IMR-90 (cell line): ENCODE measurements at regions not wholly inside any gene's neighbourhood (a gene's known extent, or its start where the extent isn't known, plus 50 kb on each side); places are given as distances from the start of the nearest gene placed in this dataset.
"Not testable (repeated sequence)": the region's sequence is repeated elsewhere in the genome, so short reads cannot be mapped to it uniquely, and the experiment has no call there.

ENCODE experiments used
- ATAC-seq: fragments of 200-7000 bp; cut with Tn5 transposase; 2 replicates; pipeline ENCODE4 v1.9.1; 2020; ENCODE audit warnings: low read depth, mild to moderate bottlenecking, moderate library complexity
- BruUV-seq: library from RNA; stranded (reverse); fragments of 400-500 nt; replicated peaks from 2 replicates; lab custom pipeline; 2021; lab: Mats Ljungman, UMichigan
- CTCF ChIA-PET: fragments of 300-600 bp; formaldehyde crosslinking; extraction: SDS; loops from one replicate; lab custom pipeline; 2021; ENCODE audit warnings: antibody characterized with exemption; lab: Yijun Ruan, JAX
- POLR2A ChIA-PET: fragments of 300-600 bp; sonication (Branson Sonifier 250); formaldehyde crosslinking; loops from one replicate; lab custom pipeline; 2022; ENCODE audit warnings: antibody characterized with exemption; ENCODE audit not compliant: unreplicated experiment; lab: Charles Lee
- DNase-seq: peaks from one replicate; pipeline ENCODE4 v3.0.0; 2013
- H2AFZ ChIP-seq: replicated peaks from 2 replicates; pipeline ENCODE3; 2013; ENCODE audit warnings: low read length, mild to moderate bottlenecking; ENCODE audit not compliant: poor library complexity
- H2AK5ac ChIP-seq: 2 replicates; pipeline ENCODE4 v1.6.1; 2013; ENCODE audit warnings: low read depth, low read length, inconsistent platforms
- H2AK9ac ChIP-seq: replicated peaks from 2 replicates; pipeline ENCODE3; 2013; ENCODE audit warnings: mild to moderate bottlenecking, low read depth, low read length, moderate library complexity; ENCODE audit not compliant: poor library complexity
- H2BK120ac ChIP-seq: 2 replicates; pipeline ENCODE4 v1.6.1; 2013; ENCODE audit warnings: low read depth, low read length, inconsistent platforms
- H2BK15ac ChIP-seq: 3 replicates; pipeline ENCODE4 v1.6.1; 2013; ENCODE audit warnings: low read depth, low read length, inconsistent platforms
- H2BK20ac ChIP-seq: 2 replicates; pipeline ENCODE4 v1.6.1; 2013; ENCODE audit warnings: low read depth, mild to moderate bottlenecking, inconsistent platforms, low read length, moderate library complexity
- H2BK5ac ChIP-seq: 2 replicates; pipeline ENCODE4 v1.6.1; 2013; ENCODE audit warnings: mild to moderate bottlenecking, low read depth, low read length, inconsistent platforms; ENCODE audit not compliant: poor library complexity, severe bottlenecking
- H3K14ac ChIP-seq: replicated peaks from 2 replicates; pipeline ENCODE4 v1.6.1; 2013; ENCODE audit warnings: low read depth, low read length, inconsistent platforms
- H3K18ac ChIP-seq: 2 replicates; pipeline ENCODE4 v1.6.1; 2013; ENCODE audit warnings: low read depth, low read length, control low read depth
- H3K23ac ChIP-seq: 2 replicates; pipeline ENCODE4 v1.6.1; 2013; ENCODE audit warnings: low read depth, low read length, inconsistent platforms
- H3K27ac ChIP-seq: 2 replicates; pipeline ENCODE4 v1.5.1; 2013; ENCODE audit warnings: mild to moderate bottlenecking, control low read depth, low read length; ENCODE audit not compliant: insufficient read depth
- H3K27me3 ChIP-seq: 2 replicates; pipeline ENCODE4 v1.6.1; 2013; ENCODE audit warnings: low read length; ENCODE audit not compliant: control insufficient read depth, insufficient read depth
- H3K36me3 ChIP-seq: 2 replicates; pipeline ENCODE4 v1.6.1; 2013; ENCODE audit warnings: low read length, mixed read lengths; ENCODE audit not compliant: control insufficient read depth, insufficient read depth
- H3K4ac ChIP-seq: 2 replicates; pipeline ENCODE4 v1.6.1; 2013; ENCODE audit warnings: low read depth, low read length, inconsistent platforms
- H3K4me1 ChIP-seq: 2 replicates; pipeline ENCODE4 v1.6.1; 2013; ENCODE audit warnings: low read length, mixed read lengths; ENCODE audit not compliant: control insufficient read depth, insufficient read depth
- H3K4me2 ChIP-seq: 2 replicates; pipeline ENCODE4 v1.6.1; 2013; ENCODE audit warnings: low read depth, mild to moderate bottlenecking, control low read depth, low read length, moderate library complexity
- H3K4me3 ChIP-seq: 2 replicates; pipeline ENCODE4 v1.5.1; 2013; ENCODE audit warnings: low read depth, mild to moderate bottlenecking, control low read depth, low read length, moderate library complexity; ENCODE audit not compliant: insufficient read depth
- H3K56ac ChIP-seq: 2 replicates; pipeline ENCODE4 v1.6.1; 2013; ENCODE audit warnings: low read length, inconsistent platforms; ENCODE audit not compliant: insufficient read depth; ENCODE audit errors: extremely low read depth
- H3K79me1 ChIP-seq, 2 experiments: 2 replicates each; pipeline ENCODE4 v1.6.1; 2013; ENCODE audit warnings: low read length in 2 of 2, inconsistent platforms in 1 of 2, low read depth in 1 of 2
- H3K9ac ChIP-seq: 2 replicates; pipeline ENCODE4 v1.6.1; 2013; ENCODE audit warnings: low read depth, low read length, control low read depth
- H3K9me1 ChIP-seq: 2 replicates; pipeline ENCODE4 v1.6.1; 2013; ENCODE audit warnings: low read length, inconsistent platforms; ENCODE audit not compliant: insufficient read depth
- H3K9me3 ChIP-seq: 2 replicates; pipeline ENCODE4 v1.6.1; 2013; ENCODE audit warnings: low read length; ENCODE audit not compliant: control insufficient read depth, insufficient read depth
- H4K20me1 ChIP-seq: 2 replicates; pipeline ENCODE4 v1.6.1; 2013; ENCODE audit warnings: low read length, inconsistent platforms; ENCODE audit not compliant: insufficient read depth
- H4K5ac ChIP-seq: 2 replicates; pipeline ENCODE4 v1.6.1; 2013; ENCODE audit warnings: mild to moderate bottlenecking, low read depth, low read length, control low read depth
- H4K8ac ChIP-seq, 2 experiments: 2 replicates each; pipeline ENCODE4 v1.6.1; 2013; ENCODE audit warnings: low read depth in 2 of 2, low read length in 2 of 2, control low read depth in 1 of 2, inconsistent platforms in 1 of 2
- H4K91ac ChIP-seq: 2 replicates; pipeline ENCODE4 v1.6.1; 2013; ENCODE audit warnings: low read depth, low read length, inconsistent platforms; ENCODE audit not compliant: insufficient read depth
- WGBS, 2 experiments: methylation state at CpG; one replicate each; pipeline versions ENCODE4 v1.1.5 to v1.1.7; 2013; ENCODE audit warnings: missing lambda C conversion rate in 2 of 2; ENCODE audit not compliant: insufficient read length in 1 of 2; ENCODE audit errors: extremely low coverage in 2 of 2; 5-methylcytosine and 5-hydroxymethylcytosine counted together
- dilution Hi-C: fragments of 300-500 bp; cut with HindIII; formaldehyde crosslinking; loops from one replicate; pipeline ENCODE4 v1.14.3; 2018; ENCODE audit warnings: low sequenced_read_pairs; ENCODE audit not compliant: unreplicated experiment
- in situ Hi-C: fragments of 300-500 bp; cut with MboI; formaldehyde crosslinking; loops from 3 replicates; pipeline ENCODE4 v1.14.3; 2019; ENCODE audit warnings: low sequenced_read_pairs, inconsistent platforms, mixed read lengths
- intact Hi-C: fragments of 100-400 bp; cut with micrococcal nuclease; formaldehyde crosslinking; loops from 2 replicates; pipeline ENCODE4 v1.10.0; 2022

DNA sequence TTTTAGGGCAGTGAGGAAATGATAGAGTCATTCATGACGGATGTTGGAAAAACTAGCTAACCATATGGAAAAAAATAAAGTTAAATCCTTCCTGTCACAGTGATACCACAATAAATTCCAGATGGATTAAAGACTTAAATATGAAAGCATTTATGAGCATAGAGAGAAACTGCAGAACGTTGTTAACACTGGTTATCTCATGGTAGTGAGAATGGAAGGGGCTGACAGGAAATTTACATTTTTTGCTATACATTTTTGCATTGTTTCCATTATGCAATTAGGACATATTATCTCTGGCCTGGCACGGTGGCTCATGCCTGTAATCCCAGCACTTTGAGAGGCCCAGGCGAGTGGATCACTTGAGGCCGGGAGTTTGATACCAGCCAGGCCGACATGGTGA, 130.5 kb upstream of the VOPP1 start:
- H2BK15ac ChIP-seq, H3K23ac ChIP-seq, H4K20me1 ChIP-seq, dilution Hi-C loops, H2BK120ac ChIP-seq, H2BK5ac ChIP-seq, in situ Hi-C loops, H3K4me1 ChIP-seq, H2AK9ac ChIP-seq, H3K56ac ChIP-seq, H3K4me3 ChIP-seq, ATAC-seq, H3K27ac ChIP-seq, CTCF ChIA-PET, H3K9me1 ChIP-seq, intact Hi-C loops, H3K4ac ChIP-seq, H3K4me2 ChIP-seq, H4K8ac ChIP-seq, H3K9ac ChIP-seq, POLR2A ChIA-PET, H2AFZ ChIP-seq, BruUV-seq, DNase-seq, H3K36me3 ChIP-seq, H3K79me1 ChIP-seq, H2BK20ac ChIP-seq, H3K14ac ChIP-seq, H3K18ac ChIP-seq, H4K5ac ChIP-seq, H4K91ac ChIP-seq, H3K27me3 ChIP-seq, H3K9me3 ChIP-seq, H2AK5ac ChIP-seq: not testable (repeated sequence)
- WGBS, 2 experiments = 0% methylated on average over 1 of the region's 6 CpGs; no CpG with 5 or more reads in 1 of the 2 experiments

DNA sequence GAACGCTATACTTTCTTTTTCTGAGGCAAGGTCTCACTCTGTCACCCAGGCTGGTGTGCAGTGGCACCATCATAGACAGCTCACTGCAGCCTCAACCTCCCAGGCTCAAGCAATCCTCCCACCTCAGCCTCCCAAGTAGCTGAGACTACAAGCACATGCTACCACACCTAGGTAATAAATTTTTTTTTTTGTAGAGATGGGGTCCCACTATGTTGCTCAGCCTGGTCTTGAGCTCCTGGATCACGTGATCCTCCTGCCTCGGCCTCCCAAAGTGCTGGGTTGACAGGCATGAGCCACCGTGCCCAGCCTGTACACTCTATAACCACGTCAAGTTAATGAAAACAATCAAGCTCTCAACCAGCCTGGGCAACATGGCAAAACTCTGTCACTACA, 127.1 kb upstream of the VOPP1 start:
- CTCF ChIA-PET, H3K9ac ChIP-seq, H3K79me1 ChIP-seq, H2BK5ac ChIP-seq, H3K18ac ChIP-seq, H3K4ac ChIP-seq, H2BK20ac ChIP-seq, H3K4me1 ChIP-seq, H2AK9ac ChIP-seq, H2AFZ ChIP-seq, H3K9me3 ChIP-seq, H4K20me1 ChIP-seq, intact Hi-C loops, H3K9me1 ChIP-seq, H3K56ac ChIP-seq, H2BK120ac ChIP-seq, H3K36me3 ChIP-seq, H3K14ac ChIP-seq, ATAC-seq, H3K23ac ChIP-seq, H4K8ac ChIP-seq, H4K5ac ChIP-seq, H4K91ac ChIP-seq, dilution Hi-C loops, H3K27me3 ChIP-seq, H3K4me3 ChIP-seq, H3K4me2 ChIP-seq, H2BK15ac ChIP-seq, POLR2A ChIA-PET, H3K27ac ChIP-seq, in situ Hi-C loops, H2AK5ac ChIP-seq, BruUV-seq, DNase-seq: not testable (repeated sequence)
- WGBS, 2 experiments = no CpG with 5 or more reads among the region's 5 CpGs
